Mesenchymal stem cell (in vitro differentiated cells and primary cell): ENCODE measurements at regions not wholly inside any gene's neighbourhood (a gene's known extent, or its start where the extent isn't known, plus 50 kb on each side); places are given as distances from the start of the nearest gene placed in this dataset.

Experiments
- DNase-seq: peaks from one replicate; pipeline ENCODE4 v3.0.0-alpha.2; 2013
- H2AFZ ChIP-seq: one replicate; pipeline ENCODE4 v1.6.1; 2013; ENCODE audit warnings: low read depth, mild to moderate bottlenecking, control low read depth, inconsistent platforms, low read length, moderate library complexity
- H2AK5ac ChIP-seq: 2 replicates; pipeline ENCODE4 v1.6.1; 2013; ENCODE audit warnings: low read length, moderate library complexity, mild to moderate bottlenecking, inconsistent platforms; ENCODE audit not compliant: severe bottlenecking
- H2BK120ac ChIP-seq: one replicate; pipeline ENCODE4 v1.6.1; 2013; ENCODE audit warnings: low read depth, mild to moderate bottlenecking, inconsistent platforms, low read length, moderate library complexity
- H2BK12ac ChIP-seq, 2 experiments: one replicate each; pipeline ENCODE4 v1.6.1; 2013; ENCODE audit warnings: inconsistent platforms in 2 of 2, low read length in 2 of 2, mild to moderate bottlenecking in 2 of 2, moderate library complexity in 2 of 2, control low read depth in 1 of 2
- H2BK15ac ChIP-seq: one replicate; pipeline ENCODE4 v1.6.1; 2013; ENCODE audit warnings: mild to moderate bottlenecking, low read depth, inconsistent platforms; ENCODE audit not compliant: poor library complexity, severe bottlenecking
- H2BK5ac ChIP-seq: 2 replicates; pipeline ENCODE4 v1.6.1; 2013; ENCODE audit warnings: low read depth, mild to moderate bottlenecking, low read length, control low read depth, inconsistent platforms; ENCODE audit not compliant: poor library complexity, severe bottlenecking
- H3K14ac ChIP-seq, 2 experiments: one replicate each; pipeline ENCODE4 v1.6.1; 2013; ENCODE audit warnings: inconsistent platforms in 2 of 2, low read length in 2 of 2, control low read depth in 1 of 2, mild to moderate bottlenecking in 1 of 2, moderate library complexity in 1 of 2
- H3K18ac ChIP-seq, 2 experiments: one replicate each; pipeline ENCODE4 v1.6.1; 2013; ENCODE audit warnings: inconsistent platforms in 2 of 2, low read length in 2 of 2, control low read depth in 1 of 2, low read depth in 1 of 2, mild to moderate bottlenecking in 1 of 2
- H3K23ac ChIP-seq, 2 experiments: one replicate each; pipeline ENCODE4 v1.6.1; 2013; ENCODE audit warnings: inconsistent platforms in 2 of 2, low read length in 2 of 2, mild to moderate bottlenecking in 2 of 2, moderate library complexity in 2 of 2, control low read depth in 1 of 2
- H3K27ac ChIP-seq: 2 replicates; pipeline ENCODE4 v1.5.1; 2013; ENCODE audit warnings: mild to moderate bottlenecking, moderate library complexity, low read length, control low read depth, inconsistent platforms; ENCODE audit not compliant: poor library complexity, severe bottlenecking
- H3K27me3 ChIP-seq, 2 experiments: 2 replicates each; pipeline versions ENCODE4 v1.6.1 to v1.7.0; 2013; ENCODE audit warnings: low read length in 2 of 2, mild to moderate bottlenecking in 2 of 2, moderate library complexity in 2 of 2, control low read depth in 1 of 2, inconsistent platforms in 1 of 2; ENCODE audit not compliant: control insufficient read depth in 1 of 2, insufficient read depth in 1 of 2
- H3K36me3 ChIP-seq, 2 experiments: 2 replicates each; pipeline versions ENCODE4 v1.6.1 to v1.7.0; 2013; ENCODE audit warnings: low read length in 2 of 2, control low read depth in 1 of 2, inconsistent platforms in 1 of 2, low read depth in 1 of 2, mild to moderate bottlenecking in 1 of 2; ENCODE audit not compliant: insufficient read depth in 2 of 2, control insufficient read depth in 1 of 2
- H3K4ac ChIP-seq, 2 experiments: one replicate each; pipeline ENCODE4 v1.6.1; 2013; ENCODE audit warnings: inconsistent platforms in 2 of 2, low read length in 2 of 2, mild to moderate bottlenecking in 2 of 2, moderate library complexity in 2 of 2, control low read depth in 1 of 2, low read depth in 1 of 2
- H3K4me1 ChIP-seq: 2 replicates; pipeline ENCODE4 v1.6.1; 2013; ENCODE audit warnings: low read depth, low read length, control low read depth; ENCODE audit not compliant: control insufficient read depth, insufficient read depth
- H3K4me2 ChIP-seq: 2 replicates; pipeline ENCODE4 v1.6.1; 2013; ENCODE audit warnings: low read length, mild to moderate bottlenecking, inconsistent platforms; ENCODE audit not compliant: poor library complexity, severe bottlenecking
- H3K4me3 ChIP-seq, 2 experiments: 2 replicates each; pipeline versions ENCODE4 v1.5.1 to v1.7.0; 2013; ENCODE audit warnings: low read length in 2 of 2, mild to moderate bottlenecking in 2 of 2, control low read depth in 1 of 2, low read depth in 1 of 2; ENCODE audit not compliant: insufficient read depth in 1 of 2
- H3K79me1 ChIP-seq: replicated peaks from 2 replicates; pipeline ENCODE4 v1.6.1; 2013; ENCODE audit warnings: mild to moderate bottlenecking, control low read depth, low read length, inconsistent platforms; ENCODE audit not compliant: poor library complexity, severe bottlenecking
- H3K9ac ChIP-seq: 2 replicates; pipeline ENCODE4 v1.7.0; 2013; ENCODE audit warnings: mild to moderate bottlenecking, low read length, moderate library complexity
- H3K9me3 ChIP-seq: 2 replicates; pipeline ENCODE4 v1.7.0; 2013; ENCODE audit warnings: mild to moderate bottlenecking, low read length; ENCODE audit not compliant: control insufficient read depth
- H4K8ac ChIP-seq: one replicate; pipeline ENCODE4 v1.6.1; 2013; ENCODE audit warnings: inconsistent platforms, mild to moderate bottlenecking, low read length, moderate library complexity
- H4K91ac ChIP-seq: one replicate; pipeline ENCODE4 v1.6.1; 2013; ENCODE audit warnings: mild to moderate bottlenecking, low read length, inconsistent platforms
- WGBS: methylation state at CpG from one replicate; pipeline ENCODE4 v1.1.7; 2013; ENCODE audit warnings: mixed read lengths; 5-methylcytosine and 5-hydroxymethylcytosine counted together

GRCh38 chr5:68529581-68529980 is 314.0 kb downstream of the PIK3R1 start:
- 63% methylated on average over 3 of the region's 3 CpGs for WGBS
- peaks cover 4% of the 10 kb centered on the region for H3K4me1 ChIP-seq
- H3K27me3 ChIP-seq = no peaks in the 10 kb centered on the region
- H2BK120ac ChIP-seq = peak overlapping the region; percentile 35
- peak overlapping the region in 1 of 2 experiments; percentile 29 for H2BK12ac ChIP-seq
- H2AK5ac ChIP-seq = no peak overlapping the region
- H3K9ac ChIP-seq = peak overlapping the region; percentile 50
- peak overlapping the region; percentile 23 for H3K27ac ChIP-seq
- H3K36me3 ChIP-seq = no peaks in the 10 kb centered on the region
- no peak overlapping the region for H3K4ac ChIP-seq
- H3K9me3 ChIP-seq = peaks cover 7% of the 10 kb centered on the region
- no peak overlapping the region for H2BK5ac ChIP-seq
- DNase-seq = peak; percentile 61
- H3K4me3 ChIP-seq = no peak overlapping the region
- H4K91ac ChIP-seq = no peak overlapping the region
- no peak overlapping the region for H2AFZ ChIP-seq
- no peaks in the 10 kb centered on the region for H3K79me1 ChIP-seq
- no peak overlapping the region for H3K23ac ChIP-seq
- no peak overlapping the region for H3K4me2 ChIP-seq
- no peak overlapping the region for H2BK15ac ChIP-seq
- H3K18ac ChIP-seq = peak overlapping the region in 1 of 2 experiments; percentile 38
- no peak overlapping the region for H4K8ac ChIP-seq
- H3K14ac ChIP-seq = no peak overlapping the region

- H3K4me1 ChIP-seq = peaks cover 5% of the 10 kb centered on the region
- no peaks in the 10 kb centered on the region for H3K27me3 ChIP-seq
- peaks cover 7% of the 10 kb centered on the region for H3K9me3 ChIP-seq
- H2BK15ac ChIP-seq = no peak overlapping the region
- no peak overlapping the region for H2BK120ac ChIP-seq
- no peak overlapping the region for H2AK5ac ChIP-seq
- no peak overlapping the region for H3K18ac ChIP-seq
- no peak overlapping the region for H2BK5ac ChIP-seq
- no peak overlapping the region for H3K27ac ChIP-seq
- H3K14ac ChIP-seq = no peak overlapping the region
- no peaks in the 10 kb centered on the region for H3K36me3 ChIP-seq
- H3K9ac ChIP-seq = no peak overlapping the region
- H3K4me2 ChIP-seq = no peak overlapping the region
- no peak overlapping the region for H4K91ac ChIP-seq
- no peak overlapping the region for H3K4ac ChIP-seq
- no peak for DNase-seq
- H3K23ac ChIP-seq = no peak overlapping the region
- no peaks in the 10 kb centered on the region for H3K79me1 ChIP-seq
- no peak overlapping the region for H2AFZ ChIP-seq
- H4K8ac ChIP-seq = peak overlapping the region; percentile 9
- WGBS = 90% methylated on average over 3 of the region's 4 CpGs
- peak overlapping the region in 1 of 2 experiments; percentile 33 for H2BK12ac ChIP-seq
- H3K4me3 ChIP-seq = no peak overlapping the region
Observed at GRCh38 chr5:68531970-68532369, 316.4 kb downstream of the PIK3R1 start.

- Histone ChIP-seq H3K79me1 (no peaks in the 10 kb centered on the region), H2BK120ac (no peak overlapping the region), H2BK5ac (no peak overlapping the region), H3K4me3 (no peak overlapping the region), H2BK12ac (no peak overlapping the region), H2AFZ (no peak overlapping the region), H3K14ac (no peak overlapping the region), H3K9me3 (peaks cover 5% of the 10 kb centered on the region), H3K36me3 (no peaks in the 10 kb centered on the region), H3K27me3 (no peaks in the 10 kb centered on the region), H2AK5ac (no peak overlapping the region), H3K9ac (peak overlapping the region; percentile 41), H4K8ac (no peak overlapping the region), H3K4me2 (no peak overlapping the region), H4K91ac (no peak overlapping the region), H3K23ac (no peak overlapping the region), H2BK15ac (no peak overlapping the region), H3K4me1 (peaks cover 5% of the 10 kb centered on the region), H3K4ac (no peak overlapping the region), H3K18ac (no peak overlapping the region), H3K27ac (no peak overlapping the region)
- DNase-seq = no peak
- 79% methylated on average over 2 of the region's 2 CpGs for WGBS
Observed at GRCh38 chr5:68533051-68533450, 317.5 kb downstream of the PIK3R1 start.

GRCh38 chr5:68533571-68534084 is 318.1 kb downstream of the PIK3R1 start:
- H2BK120ac ChIP-seq = no peak overlapping the region
- peak overlapping the region in 1 of 2 experiments; percentile 42 for H2BK12ac ChIP-seq
- H3K4ac ChIP-seq = no peak overlapping the region
- DNase-seq = no peak
- H3K4me1 ChIP-seq = peaks cover 6% of the 10 kb centered on the region
- H2BK5ac ChIP-seq = no peak overlapping the region
- H2BK15ac ChIP-seq = no peak overlapping the region
- no peaks in the 10 kb centered on the region for H3K36me3 ChIP-seq
- H2AFZ ChIP-seq = no peak overlapping the region
- H3K27me3 ChIP-seq = no peaks in the 10 kb centered on the region
- WGBS = 49% methylated on average over 4 of the region's 5 CpGs
- no peak overlapping the region for H2AK5ac ChIP-seq
- no peaks in the 10 kb centered on the region for H3K79me1 ChIP-seq
- H3K9ac ChIP-seq = peak overlapping the region; percentile 41
- no peak overlapping the region for H3K23ac ChIP-seq
- no peak overlapping the region for H3K27ac ChIP-seq
- H3K9me3 ChIP-seq = no peaks in the 10 kb centered on the region
- H3K18ac ChIP-seq = peak overlapping the region in 1 of 2 experiments; percentile 21
- H3K14ac ChIP-seq = no peak overlapping the region
- H3K4me2 ChIP-seq = no peak overlapping the region
- H3K4me3 ChIP-seq = peak overlapping the region in 1 of 2 experiments; percentile 19
- H4K8ac ChIP-seq = no peak overlapping the region
- H4K91ac ChIP-seq = no peak overlapping the region
